SK-N-SH (cell line): ENCODE measurements at regions not wholly inside any gene's neighbourhood (a gene's known extent, or its start where the extent isn't known, plus 50 kb on each side); places are given as distances from the start of the nearest gene placed in this dataset.

Experiments used
- CTCF ChIA-PET: fragments of 300-600, 350-600 bp; formaldehyde crosslinking; extraction: SDS; loops from one replicate; lab custom pipeline; 2021; lab: Yijun Ruan, JAX
- POLR2A ChIA-PET: fragments of 350-600 bp; sonication (Branson Sonifier 250); formaldehyde crosslinking; extraction: SDS; loops from one replicate; lab custom pipeline; 2020; ENCODE audit warnings: antibody characterized with exemption, inconsistent platforms; lab: Yijun Ruan, JAX
- DNase-seq: peaks from one replicate; pipeline ENCODE4 v3.0.0; 2012
- H2AFZ ChIP-seq: fragments of 200-600 bp; sonication (generic); 2 replicates; pipeline ENCODE4 v1.8.1; 2016; ENCODE audit warnings: antibody characterized with exemption, mild to moderate bottlenecking, low read depth
- H3F3A ChIP-seq: fragments of 200-600 bp; sonication (generic); replicated peaks from 2 replicates; pipeline ENCODE3; 2016; ENCODE audit warnings: antibody characterized with exemption, mild to moderate bottlenecking; ENCODE audit not compliant: insufficient read depth
- H3K27ac ChIP-seq, 2 experiments: fragments of 200-500 bp in 1 of 2; fragments of 200-600 bp in 1 of 2; sonication (Bioruptor generic) in 1 of 2; sonication (generic), shearing (Covaris generic) in 1 of 2; 2 replicates each; pipeline versions ENCODE4 v1.5.1 to v1.6.1; 2014 to 2016; ENCODE audit warnings: low read depth in 2 of 2, inconsistent platforms in 1 of 2, low read length in 1 of 2, mild to moderate bottlenecking in 1 of 2, mixed read lengths in 1 of 2
- H3K27me3 ChIP-seq: fragments of 200-600 bp; sonication (generic), shearing (Covaris generic); 2 replicates; pipeline ENCODE4 v1.6.1; 2016; ENCODE audit warnings: mixed run types; ENCODE audit not compliant: insufficient read depth
- H3K36me3 ChIP-seq, 2 experiments: fragments of 200-500 bp in 1 of 2; fragments of 200-600 bp in 1 of 2; sonication (Bioruptor generic) in 1 of 2; sonication (generic) in 1 of 2; replicated peaks in 1 of 2; 2 replicates each; pipeline versions ENCODE3 to v1.5.1; 2014 to 2016; ENCODE audit warnings: low read length in 1 of 2, mild to moderate bottlenecking in 1 of 2; ENCODE audit not compliant: insufficient read depth in 2 of 2, control insufficient read depth in 1 of 2
- H3K4me1 ChIP-seq, 2 experiments: fragments of 200-500 bp in 1 of 2; fragments of 200-600 bp in 1 of 2; sonication (Bioruptor generic) in 1 of 2; sonication (generic), shearing (Covaris generic) in 1 of 2; 2 replicates each; pipeline versions ENCODE4 v1.5.1 to v1.6.1; 2014 to 2016; ENCODE audit warnings: low read depth in 1 of 2, low read length in 1 of 2, mixed run types in 1 of 2; ENCODE audit not compliant: insufficient read depth in 2 of 2, control insufficient read depth in 1 of 2
- H3K4me2 ChIP-seq: fragments of 200-600 bp; sonication (generic), shearing (Covaris generic); 2 replicates; pipeline ENCODE4 v1.6.1; 2017; ENCODE audit warnings: mixed run types
- H3K4me3 ChIP-seq, 2 experiments: fragments of 200-500 bp in 1 of 2; fragments of 200-600 bp in 1 of 2; sonication (Bioruptor generic) in 1 of 2; sonication (generic), shearing (Covaris generic) in 1 of 2; 2 replicates each; pipeline versions ENCODE4 v1.5.1 to v1.8.1; 2014 to 2016; ENCODE audit warnings: low read depth in 2 of 2, inconsistent platforms in 1 of 2, low read length in 1 of 2, mild to moderate bottlenecking in 1 of 2, mixed read lengths in 1 of 2, moderate library complexity in 1 of 2
- H3K79me2 ChIP-seq: fragments of 200-600 bp; sonication (generic); 2 replicates; pipeline ENCODE4 v1.8.1; 2017; ENCODE audit warnings: mild to moderate bottlenecking; ENCODE audit not compliant: insufficient read depth
- H3K9ac ChIP-seq: fragments of 200-600 bp; sonication (generic); 2 replicates; pipeline ENCODE4 v1.6.1; 2017; ENCODE audit warnings: mixed run types
- H3K9me2 ChIP-seq: fragments of 200-600 bp; sonication (generic); 2 replicates; pipeline ENCODE4 v1.6.1; 2017; ENCODE audit warnings: mixed run types
- H3K9me3 ChIP-seq: fragments of 200-600 bp; sonication (generic); 2 replicates; pipeline ENCODE4 v1.6.1; 2017; ENCODE audit warnings: mixed run types, mild to moderate bottlenecking, moderate library complexity
- H4K20me1 ChIP-seq: fragments of 200-600 bp; sonication (generic); 2 replicates; pipeline ENCODE4 v1.6.1; 2017; ENCODE audit warnings: mild to moderate bottlenecking, mixed run types; ENCODE audit not compliant: insufficient read depth
- CTCF ChIP-seq: fragments of 200-600 bp; sonication (generic); IDR thresholded peaks from 2 replicates; pipeline ENCODE4 v1.6.1; 2017; ENCODE audit warnings: antibody characterized with exemption, mild to moderate bottlenecking, moderate library complexity
- EP300 ChIP-seq, 2 experiments: IDR thresholded peaks; 2 replicates each; pipeline versions ENCODE4 v1.4.0 to v1.6.1; 2012; ENCODE audit warnings: borderline replicate concordance in 1 of 2, low read depth in 1 of 2, low read length in 1 of 2
- FOXJ3 ChIP-seq: sonication (generic); formaldehyde crosslinking; IDR thresholded peaks from 2 replicates; pipeline ENCODE4 v1.5.1; 2020; ENCODE audit warnings: mild to moderate bottlenecking, missing genetic modification reagents
- GABPA ChIP-seq: IDR thresholded peaks from 2 replicates; pipeline ENCODE4 v1.4.0; 2012; ENCODE audit warnings: low read depth, mild to moderate bottlenecking
- GATA2 ChIP-seq: sonication (generic); formaldehyde crosslinking; IDR thresholded peaks from 2 replicates; pipeline ENCODE4 v1.5.0; 2020; ENCODE audit warnings: mild to moderate bottlenecking, missing genetic modification reagents
- IRF3 ChIP-seq: fragments of 150-350 bp; IDR thresholded peaks from 2 replicates; pipeline ENCODE4 v1.6.1; 2016; ENCODE audit warnings: mild to moderate bottlenecking, low read depth, low read length
- POLR2AphosphoS5 ChIP-seq: IDR thresholded peaks from 2 replicates; pipeline ENCODE4 v1.6.1; 2012; ENCODE audit warnings: low read depth, low read length
- RAD21 ChIP-seq: IDR thresholded peaks from 2 replicates; pipeline ENCODE4 v1.6.1; 2012; ENCODE audit warnings: mild to moderate bottlenecking, low read length
- TAF1 ChIP-seq: IDR thresholded peaks from 2 replicates; pipeline ENCODE4 v1.6.1; 2012; ENCODE audit warnings: low read depth, mild to moderate bottlenecking, low read length, moderate library complexity, borderline replicate concordance
- TEAD4 ChIP-seq: IDR thresholded peaks from 2 replicates; pipeline ENCODE4 v1.4.0; 2012; ENCODE audit warnings: mild to moderate bottlenecking, borderline replicate concordance; ENCODE audit not compliant: insufficient read depth
- USF2 ChIP-seq: fragments of 150-350 bp; IDR thresholded peaks from 2 replicates; pipeline ENCODE4 v1.6.1; 2017; ENCODE audit warnings: antibody characterized with exemption, low read length, low read depth, borderline replicate concordance
- ZBTB33 ChIP-seq: IDR thresholded peaks from 2 replicates; pipeline ENCODE4 v1.4.0; 2012; ENCODE audit warnings: low read depth, borderline replicate concordance
- WGBS: methylation state at CpG from one replicate; pipeline ENCODE4 v1.1.6; 2017; ENCODE audit warnings: low lambda C conversion rate; 5-methylcytosine and 5-hydroxymethylcytosine counted together

- no peak overlapping the region for H3K27ac ChIP-seq
- H4K20me1 ChIP-seq: no peaks in the 10 kb centered on the region
- H3K36me3 ChIP-seq: no peaks in the 10 kb centered on the region
- H3K4me2 ChIP-seq: no peak overlapping the region
- 0 out of 2 replicates have a peak, but pooled peaks cover 5% of the 10 kb centered on the region for H3K9me3 ChIP-seq
- no peaks in the 10 kb centered on the region for H3F3A ChIP-seq
- H3K79me2 ChIP-seq: no peaks in the 10 kb centered on the region
- no peak overlapping the region for H2AFZ ChIP-seq
- no peak overlapping the region for H3K4me3 ChIP-seq
- DNase-seq: no peak
- no peak overlapping the region for H3K9ac ChIP-seq
- no peaks in the 10 kb centered on the region; a peak in 1 of 4 replicates for H3K4me1 ChIP-seq
- 49% methylated on average over 8 of the region's 17 CpGs for WGBS
- ChIA-PET POLR2A (no interaction called here), CTCF (no interaction called here)
- H3K27me3 ChIP-seq: no peaks in the 10 kb centered on the region
- H3K9me2 ChIP-seq: no peaks in the 10 kb centered on the region
- TF ChIP-seq TAF1 (no peak), GATA2 (CRISPR knock-in tag) (no peak), EP300 (IDR thresholded peaks at IDR 0.05; ENCODE audit: borderline replicate concordance in 1 of 2, low read depth in 1 of 2, low read length in 1 of 2) (no peak), FOXJ3 (no peak), USF2 (no peak)
Observed at GRCh38 chr3:54033761-54034160, 88.6 kb upstream of the CACNA2D3 start.

GRCh38 chr3:54032598-54032997 is 89.8 kb upstream of the CACNA2D3 start:
- Histone ChIP-seq H3K4me1 (no peaks in the 10 kb centered on the region; a peak in 1 of 4 replicates), H2AFZ (no peak overlapping the region), H3K79me2 (no peaks in the 10 kb centered on the region), H3K27me3 (no peaks in the 10 kb centered on the region), H3K9ac (no peak overlapping the region), H3F3A (no peaks in the 10 kb centered on the region), H3K27ac (no peak overlapping the region), H3K4me3 (no peak overlapping the region), H3K4me2 (no peak overlapping the region), H3K9me2 (no peaks in the 10 kb centered on the region), H3K36me3 (no peaks in the 10 kb centered on the region), H3K9me3 (0 out of 2 replicates have a peak, but pooled peaks cover 5% of the 10 kb centered on the region), H4K20me1 (no peaks in the 10 kb centered on the region)
- 52% methylated on average over 5 of the region's 5 CpGs for WGBS
- POLR2A ChIA-PET: interaction anchor here (0.8 kb wide), 1 partner anchor 14 kb away, joined by 3 read pairs; no protein-coding TSS in a partner anchor
- no peak for DNase-seq
- CTCF ChIA-PET: no interaction called here
- no peak for TF ChIP-seq CTCF
- no peak for TF ChIP-seq RAD21
- TF ChIP-seq TEAD4: no peak
- TF ChIP-seq POLR2AphosphoS5: no peak
- TF ChIP-seq IRF3: no peak
- TF ChIP-seq GABPA: no peak
- TF ChIP-seq ZBTB33: no peak
